GM12865 (cell line): ENCODE measurements at regions not wholly inside any gene's neighbourhood (a gene's known extent, or its start where the extent isn't known, plus 50 kb on each side); places are given as distances from the start of the nearest gene placed in this dataset.

Experiments
- DNase-seq: peaks from one replicate; pipeline ENCODE4 v3.0.0; 2010; ENCODE audit warnings: low read depth
- H3K4me3 ChIP-seq: 2 replicates; pipeline ENCODE4 v1.5.1; 2011; ENCODE audit warnings: mild to moderate bottlenecking, low read depth, low read length, control low read depth
- CTCF ChIP-seq: IDR thresholded peaks from 2 replicates; pipeline ENCODE4 v1.5.1; 2011; ENCODE audit warnings: low read length, control low read depth, low read depth, inconsistent platforms; ENCODE audit not compliant: insufficient read depth; ENCODE audit errors: missing control alignments

GRCh38 chr2:56860991-56861390 lies 677.2 kb downstream of the CCDC85A start:
- TF ChIP-seq CTCF = no peak
- no peak overlapping the region for H3K4me3 ChIP-seq
- no peak for DNase-seq

- no peak for DNase-seq
- TF ChIP-seq CTCF = no peak
Observed at GRCh38 chr2:56871644-56872043, 687.9 kb downstream of the CCDC85A start.

GRCh38 chr2:56874717-56875116 lies 690.9 kb downstream of the CCDC85A start:
- H3K4me3 ChIP-seq = no peak overlapping the region
- DNase-seq = no peak
- no peak for TF ChIP-seq CTCF

More at GRCh38 chr2:56871644-56872043, 687.9 kb downstream of the CCDC85A start:
- no peak overlapping the region for H3K4me3 ChIP-seq

- DNase-seq = no peak
- TF ChIP-seq CTCF = no peak
- no peak overlapping the region for H3K4me3 ChIP-seq
Observed at GRCh38 chr2:56889738-56890137, 705.9 kb downstream of the CCDC85A start.

GRCh38 chr2:56892382-56892781 lies 708.6 kb downstream of the CCDC85A start:
- no peak for TF ChIP-seq CTCF
- no peak for DNase-seq
- no peak overlapping the region for H3K4me3 ChIP-seq

GRCh38 chr2:56898986-56899385 lies 715.2 kb downstream of the CCDC85A start:
- no peak for TF ChIP-seq CTCF
- no peak overlapping the region for H3K4me3 ChIP-seq
- DNase-seq = no peak

GRCh38 chr2:56912490-56912889 lies 728.7 kb downstream of the CCDC85A start:
- H3K4me3 ChIP-seq = no peak overlapping the region
- DNase-seq = no peak
- no peak for TF ChIP-seq CTCF
